ENCODE measurements at regions not wholly inside any gene's neighbourhood (a gene's known extent, or its start where the extent isn't known, plus 50 kb on each side); places are given as distances from the start of the nearest gene placed in this dataset.

DNA sequence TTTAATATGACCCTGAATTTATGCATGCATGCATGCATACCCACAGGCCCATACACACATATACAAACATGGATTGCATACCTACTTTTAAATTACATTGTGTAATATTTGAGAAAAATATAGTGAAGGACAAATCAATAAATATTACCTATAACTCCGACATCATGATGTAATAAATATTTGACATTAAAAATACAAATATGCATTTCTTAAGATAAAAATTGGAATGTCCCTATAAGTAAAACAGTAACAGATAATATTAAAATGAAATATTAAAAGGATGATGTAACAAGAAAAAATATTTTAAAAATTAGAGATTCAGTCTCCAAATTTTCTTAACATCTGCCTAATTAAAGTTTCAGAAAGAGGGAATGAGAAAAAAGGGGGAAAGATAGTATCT is 433.0 kb downstream of the MDFIC start:
- no peak overlapping the region for H3K4me3 ChIP-seq (ENCODE audit: low read depth, low read length)
- DNase-seq (ENCODE audit: low read depth): no peak
- TF ChIP-seq, protein P1, sequence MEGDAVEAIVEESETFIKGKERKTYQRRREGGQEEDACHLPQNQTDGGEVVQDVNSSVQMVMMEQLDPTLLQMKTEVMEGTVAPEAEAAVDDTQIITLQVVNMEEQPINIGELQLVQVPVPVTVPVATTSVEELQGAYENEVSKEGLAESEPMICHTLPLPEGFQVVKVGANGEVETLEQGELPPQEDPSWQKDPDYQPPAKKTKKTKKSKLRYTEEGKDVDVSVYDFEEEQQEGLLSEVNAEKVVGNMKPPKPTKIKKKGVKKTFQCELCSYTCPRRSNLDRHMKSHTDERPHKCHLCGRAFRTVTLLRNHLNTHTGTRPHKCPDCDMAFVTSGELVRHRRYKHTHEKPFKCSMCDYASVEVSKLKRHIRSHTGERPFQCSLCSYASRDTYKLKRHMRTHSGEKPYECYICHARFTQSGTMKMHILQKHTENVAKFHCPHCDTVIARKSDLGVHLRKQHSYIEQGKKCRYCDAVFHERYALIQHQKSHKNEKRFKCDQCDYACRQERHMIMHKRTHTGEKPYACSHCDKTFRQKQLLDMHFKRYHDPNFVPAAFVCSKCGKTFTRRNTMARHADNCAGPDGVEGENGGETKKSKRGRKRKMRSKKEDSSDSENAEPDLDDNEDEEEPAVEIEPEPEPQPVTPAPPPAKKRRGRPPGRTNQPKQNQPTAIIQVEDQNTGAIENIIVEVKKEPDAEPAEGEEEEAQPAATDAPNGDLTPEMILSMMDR (conservative IDR thresholded peaks at IDR 0.05; ENCODE audit: low read depth, low read length): no peak

DNA sequence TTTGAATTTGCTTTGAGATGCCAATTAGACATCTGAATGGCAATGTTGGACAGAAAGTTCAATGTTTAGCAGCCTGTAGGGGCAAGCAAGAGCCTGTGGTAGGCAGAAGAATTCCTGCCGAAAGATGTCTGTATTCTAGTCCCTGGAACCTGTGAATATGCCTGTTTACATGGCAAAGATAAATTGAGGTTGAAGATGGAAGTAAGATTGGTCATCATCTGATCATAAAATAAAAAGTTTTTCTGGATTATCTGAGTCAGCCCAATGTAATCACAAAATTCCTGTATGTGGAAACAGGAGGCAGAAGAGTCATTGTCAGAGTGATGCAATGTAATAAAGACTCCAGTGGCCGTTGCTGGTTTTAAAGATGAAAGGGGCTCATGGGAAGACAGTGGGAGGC is 430.5 kb downstream of the MDFIC start:
- peak; percentile 69 for DNase-seq (ENCODE audit: low read depth)
- H3K4me3 ChIP-seq (ENCODE audit: low read depth, low read length): no peak overlapping the region
- TF ChIP-seq, protein P1 (conservative IDR thresholded peaks at IDR 0.05; ENCODE audit: low read depth, low read length): peak; percentile 31

DNA sequence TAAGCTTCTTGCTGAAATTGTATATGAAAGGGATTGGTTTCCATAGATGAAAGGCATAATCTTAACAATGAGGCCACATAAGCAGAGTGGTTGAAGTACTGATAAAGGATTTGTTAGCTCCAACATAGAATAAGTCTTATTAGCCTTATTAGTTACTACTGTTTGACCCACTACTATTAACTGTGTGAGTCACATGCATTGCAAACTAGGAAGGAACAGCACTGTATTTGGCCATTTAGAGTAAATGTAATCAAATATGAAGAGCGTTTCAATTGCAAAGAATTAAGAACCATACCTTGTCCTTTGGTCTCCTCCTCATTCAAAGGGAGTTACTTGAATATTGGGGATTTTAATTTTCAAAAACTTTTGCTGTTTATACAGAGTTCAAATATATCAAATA is 428.9 kb downstream of the MDFIC start:
- no peak overlapping the region for H3K4me3 ChIP-seq (ENCODE audit: low read depth, low read length)
- TF ChIP-seq, protein P1 (conservative IDR thresholded peaks at IDR 0.05; ENCODE audit: low read depth, low read length): no peak
- DNase-seq (ENCODE audit: low read depth): no peak

DNA sequence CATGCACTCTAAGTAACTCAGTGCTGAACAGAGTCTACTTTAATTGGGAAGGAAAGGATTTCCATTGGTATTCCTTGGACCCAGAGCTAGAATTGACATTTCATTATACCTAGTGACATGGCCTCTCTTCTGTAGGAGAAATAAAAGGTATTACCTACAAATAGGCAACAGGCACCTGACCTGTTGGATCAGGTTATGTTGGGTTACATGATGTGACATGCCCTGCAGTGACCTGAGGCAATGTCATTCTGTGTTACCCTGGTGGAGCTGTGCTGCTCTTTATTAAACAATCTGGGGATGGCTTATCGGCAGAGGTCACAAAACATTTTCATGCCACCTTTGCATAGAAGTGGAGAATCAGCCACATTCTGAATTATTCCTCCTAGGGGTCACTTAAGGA is 427.7 kb downstream of the MDFIC start:
- no peak overlapping the region for H3K4me3 ChIP-seq (ENCODE audit: low read depth, low read length)
- no peak for DNase-seq (ENCODE audit: low read depth)
- TF ChIP-seq, protein P1 (conservative IDR thresholded peaks at IDR 0.05; ENCODE audit: low read depth, low read length): no peak

DNA sequence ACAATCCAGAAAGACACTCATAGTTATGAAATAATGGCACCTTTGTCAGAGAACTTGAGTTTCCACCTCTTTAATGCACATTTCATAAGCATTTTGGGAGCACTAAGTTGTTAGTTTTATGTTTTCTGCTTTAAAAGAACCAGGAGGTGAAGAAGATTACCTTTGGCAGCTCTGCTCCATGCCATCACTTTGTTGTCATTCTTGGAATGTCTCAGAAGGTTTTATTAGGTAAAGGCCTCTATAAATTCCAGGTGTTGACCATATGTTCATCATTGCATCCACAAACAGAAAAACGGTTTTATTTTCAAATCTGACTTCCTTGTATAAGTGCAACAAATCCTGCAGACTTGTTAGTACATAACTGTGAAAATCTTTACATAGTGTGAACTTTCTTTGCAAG is 424.8 kb downstream of the MDFIC start:
- H3K4me3 ChIP-seq (ENCODE audit: low read depth, low read length): no peak overlapping the region
- TF ChIP-seq, protein P1 (conservative IDR thresholded peaks at IDR 0.05; ENCODE audit: low read depth, low read length): no peak
- no peak for DNase-seq (ENCODE audit: low read depth)

DNA sequence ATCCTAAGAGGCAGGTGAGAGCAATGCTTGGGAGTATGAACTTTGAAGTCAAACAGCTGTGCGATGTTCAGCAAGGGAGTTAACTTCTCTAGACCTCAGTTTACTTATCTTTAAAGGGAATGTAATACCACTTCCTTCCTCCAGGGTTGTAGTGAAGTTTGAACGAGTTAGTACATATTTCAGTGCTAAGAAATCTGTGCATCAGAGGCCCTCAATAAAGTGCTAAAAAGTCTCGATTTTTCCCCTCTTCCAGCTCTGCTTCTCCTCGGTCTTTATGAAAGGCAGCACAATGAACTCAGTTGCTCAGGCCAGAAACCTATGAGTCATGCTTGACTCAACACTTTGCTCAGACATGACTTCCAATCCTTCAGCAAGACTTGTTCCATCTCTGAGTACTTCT is 418.9 kb downstream of the MDFIC start:
- DNase-seq (ENCODE audit: low read depth): peak; percentile 81
- H3K4me3 ChIP-seq (ENCODE audit: low read depth, low read length): no peak overlapping the region
- TF ChIP-seq, protein P1 (conservative IDR thresholded peaks at IDR 0.05; ENCODE audit: low read depth, low read length): peak; percentile 41

DNA sequence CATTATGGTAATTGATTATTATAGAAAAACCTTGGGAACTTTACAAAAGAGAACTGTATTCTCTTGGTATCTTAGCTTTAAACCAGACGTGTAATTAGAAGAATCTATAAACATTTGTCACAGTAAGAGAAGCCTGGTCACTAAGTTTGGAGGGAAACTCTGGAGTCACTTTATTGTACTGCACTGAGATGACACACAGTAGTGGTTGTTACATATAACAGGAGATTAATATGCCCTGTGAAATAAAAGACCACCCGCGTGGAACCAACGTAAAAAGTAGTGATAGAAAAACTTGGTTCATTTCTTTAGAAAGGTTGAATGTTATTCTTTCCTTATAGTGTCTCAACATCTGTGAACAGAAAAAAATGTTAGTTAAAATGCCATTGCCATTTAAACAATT is 416.1 kb downstream of the MDFIC start:
- no peak for DNase-seq (ENCODE audit: low read depth)
- no peak overlapping the region for H3K4me3 ChIP-seq (ENCODE audit: low read depth, low read length)
- TF ChIP-seq, protein P1 (conservative IDR thresholded peaks at IDR 0.05; ENCODE audit: low read depth, low read length): no peak

All from choroid plexus epithelial cell (primary cell).